KMS-11 (cell line): ENCODE measurements at regions not wholly inside any gene's neighbourhood (a gene's known extent, or its start where the extent isn't known, plus 50 kb on each side); places are given as distances from the start of the nearest gene placed in this dataset.

Experiments
- H2AFZ ChIP-seq: fragments of 200-600 bp; sonication (generic); 2 replicates; pipeline ENCODE4 v1.6.1; 2016; ENCODE audit warnings: antibody characterized with exemption, mixed run types, low read depth
- H3K27ac ChIP-seq: fragments of 200-600 bp; sonication (generic); 2 replicates; pipeline ENCODE4 v1.6.1; 2016; ENCODE audit warnings: mild to moderate bottlenecking, mixed run types
- H3K27me3 ChIP-seq: fragments of 200-600 bp; sonication (generic); 2 replicates; pipeline ENCODE4 v1.6.1; 2017; ENCODE audit warnings: mild to moderate bottlenecking, low read depth, mixed run types, moderate library complexity; ENCODE audit not compliant: insufficient read depth
- H3K36me3 ChIP-seq: fragments of 200-600 bp; sonication (generic); 2 replicates; pipeline ENCODE4 v1.6.1; 2017; ENCODE audit warnings: mild to moderate bottlenecking, mixed run types; ENCODE audit not compliant: insufficient read depth
- H3K4me1 ChIP-seq: fragments of 200-600 bp; sonication (generic); 2 replicates; pipeline ENCODE4 v1.6.1; 2016; ENCODE audit warnings: mild to moderate bottlenecking, low read depth, mixed run types; ENCODE audit not compliant: poor library complexity, severe bottlenecking
- H3K4me2 ChIP-seq: fragments of 200-600 bp; sonication (generic); 2 replicates; pipeline ENCODE4 v1.7.0; 2016; ENCODE audit warnings: mild to moderate bottlenecking, mixed run types
- H3K4me3 ChIP-seq: fragments of 200-600 bp; sonication (generic); IDR thresholded peaks from 2 replicates; pipeline ENCODE4 v1.6.1; 2017; ENCODE audit warnings: low read depth, low read length, mixed read lengths; ENCODE audit not compliant: insufficient read depth
- H3K79me2 ChIP-seq: fragments of 200-600 bp; sonication (generic); 2 replicates; pipeline ENCODE4 v1.6.1; 2016; ENCODE audit warnings: low read depth, mixed run types; ENCODE audit not compliant: insufficient read depth
- H3K9ac ChIP-seq: fragments of 200-600 bp; sonication (generic); 2 replicates; pipeline ENCODE4 v1.6.1; 2016; ENCODE audit warnings: mild to moderate bottlenecking, mixed run types
- H4K20me1 ChIP-seq: fragments of 200-600 bp; sonication (generic); 2 replicates; pipeline ENCODE4 v1.6.1; 2016; ENCODE audit warnings: mild to moderate bottlenecking, mixed run types; ENCODE audit not compliant: insufficient read depth
- CTCF ChIP-seq: fragments of 200-600 bp; sonication (generic); conservative IDR thresholded peaks from 2 replicates; pipeline ENCODE4 v1.6.1; 2017; ENCODE audit warnings: low read depth, mild to moderate bottlenecking, antibody characterized with exemption, low read length, moderate library complexity, mixed read lengths

GRCh38 chr5:56449071-56449640 is 216.0 kb upstream of the ANKRD55 start:
- Histone ChIP-seq H3K9ac (no peak overlapping the region), H3K4me2 (no peak overlapping the region), H3K4me3 (no peak overlapping the region), H3K27me3 (no peaks in the 10 kb centered on the region), H3K4me1 (no peaks in the 10 kb centered on the region), H3K36me3 (no peaks in the 10 kb centered on the region), H3K27ac (no peak overlapping the region), H4K20me1 (no peaks in the 10 kb centered on the region), H3K79me2 (no peaks in the 10 kb centered on the region), H2AFZ (no peak overlapping the region)
- TF ChIP-seq CTCF, result no peak

- Histone ChIP-seq H3K4me2 (no peak overlapping the region), H3K27ac (no peak overlapping the region)
- no peak for TF ChIP-seq CTCF
Measured at GRCh38 chr5:56447656-56448055, 214.5 kb upstream of the ANKRD55 start.

GRCh38 chr5:56447232-56447631 is 214.1 kb upstream of the ANKRD55 start:
- Histone ChIP-seq H2AFZ (no peak overlapping the region), H3K4me1 (no peaks in the 10 kb centered on the region), H3K79me2 (no peaks in the 10 kb centered on the region), H3K4me2 (no peak overlapping the region), H3K27me3 (no peaks in the 10 kb centered on the region), H3K36me3 (no peaks in the 10 kb centered on the region), H3K9ac (no peak overlapping the region), H3K27ac (no peak overlapping the region), H4K20me1 (no peaks in the 10 kb centered on the region), H3K4me3 (no peak overlapping the region)
- no peak for TF ChIP-seq CTCF

More at GRCh38 chr5:56447656-56448055, 214.5 kb upstream of the ANKRD55 start:
- no peak overlapping the region for H3K9ac ChIP-seq
- H3K4me3 ChIP-seq, result no peak overlapping the region
- H3K27me3 ChIP-seq, result no peaks in the 10 kb centered on the region
- no peaks in the 10 kb centered on the region for H3K79me2 ChIP-seq
- H3K4me1 ChIP-seq, result no peaks in the 10 kb centered on the region
- H2AFZ ChIP-seq, result no peak overlapping the region
- no peaks in the 10 kb centered on the region for H4K20me1 ChIP-seq
- no peaks in the 10 kb centered on the region for H3K36me3 ChIP-seq

GRCh38 chr5:56446728-56447127 is 213.6 kb upstream of the ANKRD55 start:
- Histone ChIP-seq H3K27ac (no peak overlapping the region), H3K9ac (no peak overlapping the region), H3K4me2 (no peak overlapping the region), H3K27me3 (no peaks in the 10 kb centered on the region), H4K20me1 (no peaks in the 10 kb centered on the region), H3K4me1 (no peaks in the 10 kb centered on the region), H3K79me2 (no peaks in the 10 kb centered on the region), H2AFZ (no peak overlapping the region), H3K4me3 (no peak overlapping the region), H3K36me3 (no peaks in the 10 kb centered on the region)
- TF ChIP-seq CTCF, result no peak

- no peak overlapping the region for H3K4me3 ChIP-seq
- TF ChIP-seq CTCF, result no peak
- H3K36me3 ChIP-seq, result no peaks in the 10 kb centered on the region
- no peaks in the 10 kb centered on the region for H3K79me2 ChIP-seq
- H3K27me3 ChIP-seq, result no peaks in the 10 kb centered on the region
- H3K4me1 ChIP-seq, result no peaks in the 10 kb centered on the region
- no peak overlapping the region for H3K27ac ChIP-seq
- no peak overlapping the region for H2AFZ ChIP-seq
- H3K4me2 ChIP-seq, result no peak overlapping the region
- no peaks in the 10 kb centered on the region for H4K20me1 ChIP-seq
- H3K9ac ChIP-seq, result no peak overlapping the region
Measured at GRCh38 chr5:56443826-56444225, 210.7 kb upstream of the ANKRD55 start.
